Keratinocyte (primary cell): ENCODE measurements at regions not wholly inside any gene's neighbourhood (a gene's known extent, or its start where the extent isn't known, plus 50 kb on each side); places are given as distances from the start of the nearest gene placed in this dataset.

ENCODE experiments used
- EZH2 ChIP-seq: IDR thresholded peaks from one replicate; pipeline ENCODE4 v1.6.1; 2012; ENCODE audit warnings: inconsistent platforms, mild to moderate bottlenecking, low read length, moderate library complexity
- TF ChIP-seq, protein P1 (sequence below), 3 experiments: IDR thresholded peaks in 1 of 3; conservative IDR thresholded peaks in 1 of 3; optimal IDR thresholded peaks in 1 of 3; 2 replicates in 2 of 3; 3 replicates in 1 of 3; pipeline versions ENCODE3 to v1.5.1; 2011; ENCODE audit warnings: low read length in 3 of 3, mild to moderate bottlenecking in 3 of 3, moderate library complexity in 2 of 3, control low read depth in 1 of 3, inconsistent platforms in 1 of 3; ENCODE audit not compliant: insufficient read depth in 2 of 3; ENCODE audit errors: extremely low read depth in 1 of 3

DNA sequence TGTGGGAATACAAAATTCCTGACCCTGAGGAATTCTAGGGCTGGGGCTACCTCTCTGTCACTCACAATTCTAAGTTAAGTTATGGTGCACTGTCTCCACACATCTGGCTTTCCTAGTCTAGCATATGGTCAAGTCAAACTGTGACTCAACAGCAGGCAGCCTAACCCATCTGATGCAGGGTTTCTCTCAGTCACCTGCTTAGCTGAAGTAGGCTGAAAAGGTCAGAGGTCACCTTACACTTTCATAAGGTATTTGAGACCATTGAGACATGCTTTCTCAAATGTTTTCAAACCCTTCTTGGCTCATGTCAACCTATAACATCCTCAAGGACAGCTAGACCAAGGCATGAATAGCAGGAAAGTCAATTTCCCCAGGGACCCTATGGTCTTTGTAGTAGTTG lies 196.5 kb upstream of the STK26 start:
- TF ChIP-seq, protein P1, sequence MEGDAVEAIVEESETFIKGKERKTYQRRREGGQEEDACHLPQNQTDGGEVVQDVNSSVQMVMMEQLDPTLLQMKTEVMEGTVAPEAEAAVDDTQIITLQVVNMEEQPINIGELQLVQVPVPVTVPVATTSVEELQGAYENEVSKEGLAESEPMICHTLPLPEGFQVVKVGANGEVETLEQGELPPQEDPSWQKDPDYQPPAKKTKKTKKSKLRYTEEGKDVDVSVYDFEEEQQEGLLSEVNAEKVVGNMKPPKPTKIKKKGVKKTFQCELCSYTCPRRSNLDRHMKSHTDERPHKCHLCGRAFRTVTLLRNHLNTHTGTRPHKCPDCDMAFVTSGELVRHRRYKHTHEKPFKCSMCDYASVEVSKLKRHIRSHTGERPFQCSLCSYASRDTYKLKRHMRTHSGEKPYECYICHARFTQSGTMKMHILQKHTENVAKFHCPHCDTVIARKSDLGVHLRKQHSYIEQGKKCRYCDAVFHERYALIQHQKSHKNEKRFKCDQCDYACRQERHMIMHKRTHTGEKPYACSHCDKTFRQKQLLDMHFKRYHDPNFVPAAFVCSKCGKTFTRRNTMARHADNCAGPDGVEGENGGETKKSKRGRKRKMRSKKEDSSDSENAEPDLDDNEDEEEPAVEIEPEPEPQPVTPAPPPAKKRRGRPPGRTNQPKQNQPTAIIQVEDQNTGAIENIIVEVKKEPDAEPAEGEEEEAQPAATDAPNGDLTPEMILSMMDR (optimal IDR thresholded peaks at IDR 0.05 in 1 of 3, IDR thresholded peaks at IDR 0.05 in 1 of 3, conservative IDR thresholded peaks at IDR 0.05 in 1 of 3; ENCODE audit: extremely low read depth in 1 of 3, insufficient read depth in 2 of 3, low read length in 3 of 3), result no peak
- TF ChIP-seq EZH2, result no peak
